Endothelial cell of umbilical vein (primary cell): ENCODE measurements at regions not wholly inside any gene's neighbourhood (a gene's known extent, or its start where the extent isn't known, plus 50 kb on each side); places are given as distances from the start of the nearest gene placed in this dataset.

Experiments
- BruUV-seq: library from RNA; stranded (reverse); fragments of 400-500 nt; replicated peaks from 2 replicates; lab custom pipeline; 2021; lab: Mats Ljungman, UMichigan
- CTCF ChIA-PET: fragments of 300-600, 350-600 bp; sonication (Branson Sonifier 250); formaldehyde crosslinking; loops from one replicate; lab custom pipeline; 2021; ENCODE audit warnings: antibody characterized with exemption, inconsistent platforms; lab: Charles Lee
- POLR2A ChIA-PET: fragments of 300-600, 350-600 bp; sonication (Branson Sonifier 250); formaldehyde crosslinking; loops from one replicate; lab custom pipeline; 2021; ENCODE audit warnings: antibody characterized with exemption, inconsistent platforms; lab: Charles Lee
- DNase-seq: peaks from one replicate; pipeline ENCODE4 v3.0.0-alpha.2; 2011; ENCODE audit warnings: low read depth, low spot score
- FAIRE-seq: peaks from 2 replicates; lab custom pipeline; 2011; peaks lifted over from hg19 to GRCh38; lab: Jason Lieb, UNC
- H2AFZ ChIP-seq: 2 replicates; pipeline ENCODE4 v1.6.0; 2012; ENCODE audit warnings: low read depth, low read length, control low read depth, inconsistent platforms
- H3K27ac ChIP-seq: 2 replicates; pipeline ENCODE4 v1.5.1; 2011; ENCODE audit warnings: low read depth, mild to moderate bottlenecking, control low read depth, low read length, moderate library complexity; ENCODE audit not compliant: insufficient read depth
- H3K27me3 ChIP-seq, 2 experiments: 2 replicates each; pipeline versions ENCODE4 v1.6.0 to v1.6.1; 2011; ENCODE audit warnings: low read length in 2 of 2, mixed read lengths in 1 of 2; ENCODE audit not compliant: control insufficient read depth in 2 of 2, insufficient read depth in 2 of 2
- H3K36me3 ChIP-seq, 2 experiments: 2 replicates in 1 of 2; 3 replicates in 1 of 2; pipeline ENCODE4 v1.5.1; 2011; ENCODE audit warnings: low read length in 2 of 2, mild to moderate bottlenecking in 1 of 2, moderate library complexity in 1 of 2; ENCODE audit not compliant: control insufficient read depth in 2 of 2, insufficient read depth in 2 of 2; ENCODE audit errors: extremely low read depth in 1 of 2
- H3K4me1 ChIP-seq: 3 replicates; pipeline ENCODE4 v1.5.1; 2011; ENCODE audit warnings: mild to moderate bottlenecking, low read length; ENCODE audit not compliant: control insufficient read depth, insufficient read depth; ENCODE audit errors: extremely low read depth
- H3K4me2 ChIP-seq: 2 replicates; pipeline ENCODE4 v1.6.1; 2011; ENCODE audit warnings: low read length, control low read depth, mixed read lengths; ENCODE audit not compliant: insufficient read depth
- H3K4me3 ChIP-seq, 3 experiments: fragments of 200-600 bp in 1 of 3; sonication (generic), shearing (Covaris generic) in 1 of 3; replicated peaks in 1 of 3; 2 replicates each; pipeline ENCODE4 v1.5.1; 2011 to 2016; ENCODE audit warnings: control low read depth in 3 of 3, low read length in 3 of 3, mild to moderate bottlenecking in 2 of 3, inconsistent platforms in 1 of 3, low read depth in 1 of 3, moderate library complexity in 1 of 3; ENCODE audit not compliant: insufficient read depth in 1 of 3
- H3K79me2 ChIP-seq: 2 replicates; pipeline ENCODE4 v1.6.0; 2012; ENCODE audit warnings: low read length, inconsistent platforms; ENCODE audit not compliant: control insufficient read depth, insufficient read depth
- H3K9ac ChIP-seq: replicated peaks from 2 replicates; pipeline ENCODE3; 2011; ENCODE audit warnings: low read length, control low read depth; ENCODE audit not compliant: insufficient read depth; ENCODE audit errors: extremely low read depth
- H3K9me1 ChIP-seq: replicated peaks from 3 replicates; pipeline ENCODE4 v1.6.0; 2011; ENCODE audit warnings: mild to moderate bottlenecking, low read length; ENCODE audit not compliant: control insufficient read depth, insufficient read depth; ENCODE audit errors: extremely low read depth
- H3K9me3 ChIP-seq: replicated peaks from 2 replicates; pipeline ENCODE4 v1.5.1; 2012; ENCODE audit warnings: low read length, inconsistent platforms; ENCODE audit not compliant: control insufficient read depth, insufficient read depth
- H4K20me1 ChIP-seq: replicated peaks from 2 replicates; pipeline ENCODE3; 2011; ENCODE audit warnings: mild to moderate bottlenecking, low read length; ENCODE audit not compliant: control insufficient read depth, insufficient read depth; ENCODE audit errors: extremely low read depth
- CTCF ChIP-seq, 2 donors: IDR thresholded peaks; 1 replicate in 1 of 2; 2 replicates in 1 of 2; pipeline ENCODE4 v1.5.1; 2011; ENCODE audit warnings: low read length in 2 of 2, mild to moderate bottlenecking in 2 of 2, moderate library complexity in 2 of 2, control low read depth in 1 of 2, inconsistent platforms in 1 of 2, low read depth in 1 of 2; ENCODE audit not compliant: insufficient read depth in 1 of 2; ENCODE audit errors: extremely low read depth in 1 of 2
- FOS ChIP-seq: IDR thresholded peaks from 2 replicates; pipeline ENCODE4 v1.6.1; 2011; ENCODE audit warnings: mild to moderate bottlenecking, low read length, moderate library complexity, borderline replicate concordance; ENCODE audit not compliant: insufficient read depth
- GATA2 ChIP-seq: IDR thresholded peaks from 2 replicates; pipeline ENCODE4 v1.7.0; 2011; ENCODE audit warnings: low read depth, mild to moderate bottlenecking, moderate library complexity, mixed read lengths, low read length; ENCODE audit not compliant: insufficient read length, insufficient read depth
- JUN ChIP-seq: IDR thresholded peaks from 2 replicates; pipeline ENCODE4 v1.6.1; 2011; ENCODE audit warnings: borderline replicate concordance, low read depth; ENCODE audit not compliant: insufficient read length, insufficient read depth
- MYC ChIP-seq: IDR thresholded peaks from one replicate; pipeline ENCODE4 v1.6.1; 2011; ENCODE audit warnings: mild to moderate bottlenecking, low read depth, low read length
- POLR2AphosphoS5 ChIP-seq: IDR thresholded peaks from 2 replicates; pipeline ENCODE4 v1.6.1; 2012; ENCODE audit warnings: low read depth, mild to moderate bottlenecking, control low read depth, low read length, moderate library complexity; ENCODE audit not compliant: insufficient read depth
- dilution Hi-C: fragments of 300-500 bp; cut with MboI; formaldehyde crosslinking; loops from one replicate; pipeline ENCODE4 v1.15.0; 2019; ENCODE audit warnings: low sequenced_read_pairs; ENCODE audit not compliant: extremely low pct_ligation_motif_present
- intact Hi-C: fragments of 100-400 bp; cut with micrococcal nuclease; formaldehyde crosslinking; loops from one replicate; pipeline ENCODE4 v1.10.0; 2022

GRCh38 chr1:213745451-213745850 lies 242.3 kb upstream of the PROX1 start:
- H3K4me1 ChIP-seq, result no peaks in the 10 kb centered on the region
- H3K79me2 ChIP-seq, result no peaks in the 10 kb centered on the region
- no peak overlapping the region for H2AFZ ChIP-seq
- POLR2A ChIA-PET, result no interaction called here
- H3K9ac ChIP-seq, result no peak overlapping the region
- no TSS peak for BruUV-seq
- intact Hi-C loops (no loop called here), dilution Hi-C loops (no loop called here)
- no peaks in the 10 kb centered on the region for H4K20me1 ChIP-seq
- no peak for FAIRE-seq
- H3K36me3 ChIP-seq, result no peaks in the 10 kb centered on the region
- no peaks in the 10 kb centered on the region for H3K27me3 ChIP-seq
- no peaks in the 10 kb centered on the region for H3K9me1 ChIP-seq
- DNase-seq, result no peak
- TF ChIP-seq CTCF (IDR thresholded peaks at IDR 0.05; ENCODE audit: extremely low read depth in 1 of 2, insufficient read depth in 1 of 2, low read depth in 1 of 2, low read length in 2 of 2) (no peak), POLR2AphosphoS5 (no peak)
- H3K4me2 ChIP-seq, result no peak overlapping the region
- H3K4me3 ChIP-seq, result no peak overlapping the region
- CTCF ChIA-PET, result interaction anchor here (0.6 kb wide), 1 partner anchor 480 kb away, joined by 3 read pairs; no protein-coding TSS in a partner anchor
- H3K27ac ChIP-seq, result no peak overlapping the region
- H3K9me3 ChIP-seq, result no peaks in the 10 kb centered on the region

DNA sequence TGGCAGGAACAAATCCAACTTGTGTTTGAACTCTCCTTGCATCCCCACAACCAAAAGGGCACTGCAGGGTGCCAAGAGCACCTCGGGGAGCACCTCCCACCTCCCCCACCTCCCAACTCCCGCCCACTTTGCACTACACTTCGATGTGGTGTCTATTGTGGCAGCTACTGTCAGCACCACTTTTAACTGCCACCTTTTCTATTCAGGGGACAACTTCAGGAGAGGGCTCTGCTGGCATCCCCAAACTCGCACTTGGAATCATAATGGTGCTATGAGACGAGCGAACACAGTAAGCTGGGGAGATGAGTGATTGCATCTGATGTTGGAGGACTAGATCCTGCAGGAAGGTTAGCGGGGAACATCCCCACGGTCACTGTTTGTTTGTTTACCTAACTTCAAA lies 238.2 kb upstream of the PROX1 start:
- CTCF ChIA-PET, result no interaction called here
- POLR2A ChIA-PET, result no interaction called here

More for the DNA sequence above, 238.2 kb upstream of the PROX1 start:
- Histone ChIP-seq H3K27me3 (peaks cover 0 to 2% of the 10 kb centered on the region in 2 experiments), H3K4me3 (no peak overlapping the region), H3K9me3 (no peaks in the 10 kb centered on the region), H3K9ac (no peak overlapping the region), H3K27ac (no peak overlapping the region), H2AFZ (no peak overlapping the region), H3K36me3 (no peaks in the 10 kb centered on the region), H3K9me1 (no peaks in the 10 kb centered on the region), H4K20me1 (no peaks in the 10 kb centered on the region), H3K4me1 (no peaks in the 10 kb centered on the region), H3K79me2 (no peaks in the 10 kb centered on the region), H3K4me2 (no peak overlapping the region)
- BruUV-seq, result no TSS peak
- FAIRE-seq (no peak), DNase-seq (no peak)
- intact Hi-C loops, result no loop called here
- dilution Hi-C loops, result no loop called here
- TF ChIP-seq GATA2 (no peak), FOS (no peak), MYC (no peak), POLR2AphosphoS5 (no peak), JUN (no peak)
